K562 (cell line): ENCODE measurements at regions not wholly inside any gene's neighbourhood (a gene's known extent, or its start where the extent isn't known, plus 50 kb on each side); places are given as distances from the start of the nearest gene placed in this dataset.

ENCODE experiments used
- ATAC-seq: fragments of 200-7000 bp; cut with Tn5 transposase; 3 replicates; pipeline ENCODE4 v1.9.1; 2020; ENCODE audit warnings: moderate library complexity
- BruUV-seq: library from RNA; stranded (reverse); fragments of 400-500 nt; replicated peaks from 2 replicates; lab custom pipeline; 2021; lab: Mats Ljungman, UMichigan
- CTCF ChIA-PET: fragments of 300-600 bp; formaldehyde crosslinking; extraction: SDS; loops from one replicate; lab custom pipeline; 2021; ENCODE audit warnings: low intra/inter-chr PET ratio; lab: Yijun Ruan, JAX
- POLR2A ChIA-PET: fragments of 300-600, 350-650 bp; sonication (Branson Sonifier 250); formaldehyde crosslinking; extraction: SDS; loops from one replicate; lab custom pipeline; 2021; ENCODE audit warnings: antibody characterized with exemption, inconsistent platforms; lab: Yijun Ruan, JAX
- DNase-seq, 4 experiments: peaks; one replicate each; pipeline versions ENCODE4 v3.0.0 to v3.0.0-alpha.2; 2011 to 2018; ENCODE audit warnings: low spot score in 3 of 4, mixed read lengths in 3 of 4; ENCODE audit errors: extremely low read depth in 1 of 4
- FAIRE-seq: peaks from 2 replicates; lab custom pipeline; 2011; peaks lifted over from hg19 to GRCh38; lab: Jason Lieb, UNC
- H2AFZ ChIP-seq: 2 replicates; pipeline ENCODE4 v1.6.0; 2011; ENCODE audit warnings: low read depth, low read length, control low read depth, inconsistent platforms
- H3K27ac ChIP-seq: fragments of 200-600 bp; 3 replicates; pipeline ENCODE4 v1.8.0; 2011; ENCODE audit warnings: low read depth, mild to moderate bottlenecking, control low read depth, inconsistent platforms, low read length, moderate library complexity, mixed read lengths; ENCODE audit errors: extremely low read depth
- H3K27me3 ChIP-seq, 2 experiments: fragments of 300-600 bp in 1 of 2; 2 replicates in 1 of 2; 3 replicates in 1 of 2; pipeline versions ENCODE4 v1.6.0 to v1.8.0; 2011; ENCODE audit warnings: inconsistent platforms in 2 of 2, low read length in 2 of 2, mild to moderate bottlenecking in 1 of 2, mixed read lengths in 1 of 2, moderate library complexity in 1 of 2; ENCODE audit not compliant: control insufficient read depth in 2 of 2, insufficient read depth in 2 of 2
- H3K36me3 ChIP-seq: fragments of 300-600 bp; 3 replicates; pipeline ENCODE4 v1.8.0; 2011; ENCODE audit warnings: mild to moderate bottlenecking, low read length, inconsistent platforms; ENCODE audit not compliant: control insufficient read depth, insufficient read depth
- H3K4me1 ChIP-seq, 2 experiments: fragments of 200-600 bp in 1 of 2; replicated peaks in 1 of 2; 2 replicates in 1 of 2; 3 replicates in 1 of 2; pipeline versions ENCODE4 v1.5.1 to v1.8.0; 2011; ENCODE audit warnings: inconsistent platforms in 2 of 2, low read length in 2 of 2, mild to moderate bottlenecking in 1 of 2, mixed read lengths in 1 of 2, moderate library complexity in 1 of 2; ENCODE audit not compliant: control insufficient read depth in 2 of 2, insufficient read depth in 2 of 2
- H3K4me2 ChIP-seq: 2 replicates; pipeline ENCODE4 v1.6.1; 2011; ENCODE audit warnings: low read length, control low read depth, inconsistent platforms, mixed read lengths; ENCODE audit not compliant: insufficient read depth
- H3K4me3 ChIP-seq: fragments of 200-600 bp; sonication (generic), shearing (Covaris generic); 2 replicates; pipeline ENCODE4 v1.5.1; 2016; ENCODE audit warnings: control low read depth, inconsistent platforms
- H3K79me2 ChIP-seq: fragments of 200-600 bp; 3 replicates; pipeline ENCODE4 v1.8.0; 2011; ENCODE audit warnings: low read length, inconsistent platforms; ENCODE audit not compliant: control insufficient read depth, insufficient read depth
- H3K9ac ChIP-seq, 2 experiments: 2 replicates each; pipeline versions ENCODE4 v1.6.0 to v1.6.1; 2011; ENCODE audit warnings: low read depth in 2 of 2, low read length in 2 of 2, control low read depth in 1 of 2, inconsistent platforms in 1 of 2, mild to moderate bottlenecking in 1 of 2, mixed read lengths in 1 of 2; ENCODE audit not compliant: insufficient read depth in 1 of 2
- H3K9me1 ChIP-seq: one replicate; pipeline ENCODE4 v1.6.0; 2011; ENCODE audit warnings: inconsistent platforms, mild to moderate bottlenecking, low read length, moderate library complexity; ENCODE audit not compliant: control insufficient read depth, insufficient read depth
- H3K9me3 ChIP-seq: replicated peaks from 2 replicates; pipeline ENCODE4 v1.5.1; 2011; ENCODE audit warnings: low read depth, low read length, inconsistent platforms; ENCODE audit not compliant: control insufficient read depth, insufficient read depth
- H4K20me1 ChIP-seq: replicated peaks from 2 replicates; pipeline ENCODE4 v1.6.1; 2011; ENCODE audit warnings: low read length, inconsistent platforms, mixed read lengths; ENCODE audit not compliant: control insufficient read depth, insufficient read depth
- DLX4 ChIP-seq: fragments of 250-450 bp; sonication (Bioruptor Pico); IDR thresholded peaks from 2 replicates; pipeline ENCODE4 v1.6.1; 2021; ENCODE audit warnings: mild to moderate bottlenecking
- FOXJ2 ChIP-seq: fragments of 200-800 bp; sonication (Bioruptor generic); IDR thresholded peaks from 2 replicates; pipeline ENCODE4 v1.6.1; 2016; ENCODE audit warnings: missing genetic modification characterization, missing compliant biosample characterization
- GTF2A2 ChIP-seq: IDR thresholded peaks from 2 replicates; pipeline ENCODE4 v1.6.1; 2016; ENCODE audit warnings: mild to moderate bottlenecking, missing genetic modification characterization, missing compliant biosample characterization
- ILF3 ChIP-seq: fragments of 450-650 bp; IDR thresholded peaks from 2 replicates; pipeline ENCODE4 v1.6.1; 2018; ENCODE audit warnings: antibody characterized with exemption, mild to moderate bottlenecking, moderate library complexity, borderline replicate concordance
- REST ChIP-seq, 2 experiments: fragments of 450-650 bp; formaldehyde crosslinking in 1 of 2; IDR thresholded peaks; 2 replicates each; pipeline versions ENCODE4 v1.4.0 to v1.6.1; 2014 to 2020; ENCODE audit warnings: mild to moderate bottlenecking in 2 of 2, borderline replicate concordance in 1 of 2, low read depth in 1 of 2
- SNAPC5 ChIP-seq: fragments of 250-450 bp; sonication (Bioruptor Pico); IDR thresholded peaks from 2 replicates; pipeline ENCODE4 v1.8.0; 2021; ENCODE audit warnings: moderate library complexity, mild to moderate bottlenecking, inconsistent platforms
- ZNF3 ChIP-seq: fragments of 250-450 bp; sonication (Bioruptor Pico); IDR thresholded peaks from 2 replicates; pipeline ENCODE4 v1.5.0; 2021; ENCODE audit warnings: mild to moderate bottlenecking, moderate library complexity
- ZNF431 ChIP-seq: sonication (generic); formaldehyde crosslinking; IDR thresholded peaks from 2 replicates; pipeline ENCODE4 v1.8.0; 2022; ENCODE audit warnings: mild to moderate bottlenecking, missing genetic modification reagents
- WGBS: fragments of 100-300 bp; shearing (Covaris generic); methylation state at CpG from one replicate; pipeline ENCODE4 v1.1.6; 2016; ENCODE audit warnings: low coverage, mixed read lengths; ENCODE audit not compliant: insufficient coverage; ENCODE audit errors: missing lambda C conversion rate; 5-methylcytosine and 5-hydroxymethylcytosine counted together
- in situ Hi-C: fragments of 300-500 bp; cut with MboI; formaldehyde crosslinking; loops from 4 replicates; pipeline ENCODE4 v1.15.0; 2018; ENCODE audit warnings: inconsistent platforms, mixed read lengths
- intact Hi-C: fragments of 100-400 bp; cut with micrococcal nuclease; formaldehyde crosslinking; loops from 2 replicates; pipeline ENCODE4 v1.14.2; 2022

GRCh38 chr6:98601716-98602115 is 232.7 kb upstream of the POU3F2 start:
- Histone ChIP-seq H3K36me3 (no peaks in the 10 kb centered on the region), H3K9me1 (no peaks in the 10 kb centered on the region), H2AFZ (no peak overlapping the region), H3K27me3 (no peaks in the 10 kb centered on the region), H3K4me3 (no peak overlapping the region), H3K27ac (no peak overlapping the region), H3K4me2 (no peak overlapping the region), H3K4me1 (no peaks in the 10 kb centered on the region), H3K79me2 (no peaks in the 10 kb centered on the region), H4K20me1 (no peaks in the 10 kb centered on the region), H3K9me3 (no peaks in the 10 kb centered on the region), H3K9ac (no peak overlapping the region)
- ChIA-PET POLR2A (no interaction called here), CTCF (no interaction called here)
- TF ChIP-seq REST (IDR thresholded peaks at IDR 0.05; ENCODE audit: borderline replicate concordance) (no peak), REST (CRISPR knock-in tag; IDR thresholded peaks at IDR 0.05; ENCODE audit: low read depth) (no peak), SNAPC5 (CRISPR knock-in tag) (no peak), ZNF3 (CRISPR knock-in tag) (no peak), DLX4 (no peak), ZNF431 (CRISPR knock-in tag) (no peak), ILF3 (no peak), GTF2A2 (tag) (no peak), FOXJ2 (tag) (no peak)
- BruUV-seq: no TSS peak
- in situ Hi-C loops: no loop called here
- DNase-seq (no peak), ATAC-seq (no peak), FAIRE-seq (no peak)
- intact Hi-C loops: no loop called here
- WGBS: 0% methylated on average over 5 of the region's 5 CpGs
